ENCODE measurements at regions not wholly inside any gene's neighbourhood (a gene's known extent, or its start where the extent isn't known, plus 50 kb on each side); places are given as distances from the start of the nearest gene placed in this dataset.

- no peaks in the 10 kb centered on the region for H3K9me3 ChIP-seq
- no peaks in the 10 kb centered on the region for H3K36me3 ChIP-seq
- no peak for ATAC-seq (ENCODE audit: low FRiP score in 2 of 2)
- H3K4me3 ChIP-seq = no peak overlapping the region
- TF ChIP-seq POLR2A (IDR thresholded peaks at IDR 0.05) (no peak), CTCF (IDR thresholded peaks at IDR 0.05) (no peak), POLR2AphosphoS5 (IDR thresholded peaks at IDR 0.05) (no peak), EP300 (IDR thresholded peaks at IDR 0.05) (no peak)
- no peaks in the 10 kb centered on the region for H3K27me3 ChIP-seq
- H3K27ac ChIP-seq = no peak overlapping the region
- DNase-seq = no peak
- no peaks in the 10 kb centered on the region for H3K4me1 ChIP-seq
Observed at GRCh38 chr10:107671960-107672359, 507.5 kb upstream of the SORCS1 start.

DNA sequence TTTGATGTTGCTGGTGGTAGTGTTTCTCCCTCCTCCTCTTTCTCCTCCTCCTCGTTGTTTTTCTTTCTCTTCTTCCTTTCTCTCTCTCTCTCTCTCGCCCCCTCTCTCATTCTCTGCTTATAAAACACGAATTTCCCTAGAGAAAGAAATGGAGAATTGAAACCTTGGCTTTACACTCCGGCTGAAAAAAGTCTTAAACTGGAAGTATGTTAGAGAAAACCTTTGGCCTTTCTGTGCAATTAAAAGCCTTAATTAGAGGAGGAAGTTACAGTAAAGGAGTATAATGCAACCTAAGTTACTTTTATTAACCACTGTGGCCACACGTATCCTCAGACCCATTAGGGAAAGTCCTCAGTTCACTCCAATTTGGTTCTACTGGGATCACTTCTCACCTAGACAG lies 501.7 kb upstream of the SORCS1 start:
- H3K4me1 ChIP-seq = no peaks in the 10 kb centered on the region
- WGBS, 2 donors = 64 to 71% methylated on average over 5 of the region's 5 CpGs
- no peak overlapping the region for H3K27ac ChIP-seq
- no peaks in the 10 kb centered on the region for H3K9me3 ChIP-seq
- H3K4me3 ChIP-seq = no peak overlapping the region
- no peaks in the 10 kb centered on the region for H3K27me3 ChIP-seq
- DNase-seq (no peak), ATAC-seq (ENCODE audit: low FRiP score in 2 of 2) (no peak)
- no peak for TF ChIP-seq POLR2AphosphoS5 (IDR thresholded peaks at IDR 0.05)
- no peak for TF ChIP-seq POLR2A (IDR thresholded peaks at IDR 0.05)
- no peak for TF ChIP-seq CTCF (IDR thresholded peaks at IDR 0.05)
- no peak for TF ChIP-seq EP300 (IDR thresholded peaks at IDR 0.05)
- no peaks in the 10 kb centered on the region for H3K36me3 ChIP-seq

DNA sequence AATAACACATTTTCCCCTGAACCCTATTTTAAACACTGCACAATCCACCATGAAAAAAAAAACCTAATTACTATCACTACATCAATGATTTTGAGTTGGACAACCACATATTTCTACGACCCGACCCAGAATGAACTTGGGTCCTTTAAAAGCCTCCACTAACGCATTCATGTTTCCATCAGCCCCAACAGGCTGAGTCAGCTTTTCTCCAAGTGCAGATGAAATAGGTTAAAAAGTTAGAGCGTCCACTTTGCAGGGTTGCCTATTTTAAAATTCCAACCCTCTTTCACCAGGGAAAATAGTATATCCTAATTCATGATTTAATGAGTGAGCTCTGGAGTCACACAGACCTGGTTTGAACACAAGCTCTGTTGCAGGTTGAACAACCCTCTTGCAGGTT lies 501.0 kb upstream of the SORCS1 start:
- no peaks in the 10 kb centered on the region for H3K27me3 ChIP-seq
- H3K36me3 ChIP-seq = no peaks in the 10 kb centered on the region
- DNase-seq (no peak), ATAC-seq (ENCODE audit: low FRiP score in 2 of 2) (no peak)
- WGBS, 2 donors = 82 to 93% methylated on average over 4 of the region's 4 CpGs
- no peak for TF ChIP-seq EP300 (IDR thresholded peaks at IDR 0.05)
- no peaks in the 10 kb centered on the region for H3K4me1 ChIP-seq
- no peaks in the 10 kb centered on the region for H3K9me3 ChIP-seq
- no peak overlapping the region for H3K4me3 ChIP-seq
- no peak overlapping the region for H3K27ac ChIP-seq

GRCh38 chr10:107657851-107658250 lies 493.3 kb upstream of the SORCS1 start:
- no peaks in the 10 kb centered on the region for H3K9me3 ChIP-seq
- H3K27me3 ChIP-seq = no peaks in the 10 kb centered on the region
- H3K36me3 ChIP-seq = no peaks in the 10 kb centered on the region
- H3K27ac ChIP-seq = no peak overlapping the region
- no peaks in the 10 kb centered on the region for H3K4me1 ChIP-seq
- 60 to 73% methylated on average over 3 of the region's 3 CpGs for WGBS, 2 donors
- H3K4me3 ChIP-seq = no peak overlapping the region
- no peak for TF ChIP-seq EP300 (IDR thresholded peaks at IDR 0.05)
- no peak for TF ChIP-seq POLR2AphosphoS5 (IDR thresholded peaks at IDR 0.05)
- no peak for TF ChIP-seq CTCF (IDR thresholded peaks at IDR 0.05)
- no peak for TF ChIP-seq POLR2A (IDR thresholded peaks at IDR 0.05)
- ATAC-seq (ENCODE audit: low FRiP score in 2 of 2) (no peak), DNase-seq (no peak)

- Histone ChIP-seq H3K27ac (no peak overlapping the region), H3K36me3 (no peaks in the 10 kb centered on the region), H3K9me3 (no peaks in the 10 kb centered on the region), H3K4me1 (no peaks in the 10 kb centered on the region), H3K27me3 (no peaks in the 10 kb centered on the region), H3K4me3 (no peak overlapping the region)
- DNase-seq = no peak
- ATAC-seq (ENCODE audit: low FRiP score in 2 of 2) = no peak
- TF ChIP-seq CTCF (IDR thresholded peaks at IDR 0.05) = no peak
Observed at GRCh38 chr10:107656932-107657331, 492.4 kb upstream of the SORCS1 start.

All from upper lobe of left lung (tissue), 6 donors.